GM18519 (cell line): ENCODE measurements at regions not wholly inside any gene's neighbourhood (a gene's known extent, or its start where the extent isn't known, plus 50 kb on each side); places are given as distances from the start of the nearest gene placed in this dataset.

Experiments used
- ATAC-seq: cut with Tn5 transposase; IDR thresholded peaks from one replicate; pipeline ENCODE4 v1.9.1; 2021; ENCODE audit warnings: mild to moderate bottlenecking, moderate library complexity; ENCODE audit not compliant: unreplicated experiment, low FRiP score

DNA sequence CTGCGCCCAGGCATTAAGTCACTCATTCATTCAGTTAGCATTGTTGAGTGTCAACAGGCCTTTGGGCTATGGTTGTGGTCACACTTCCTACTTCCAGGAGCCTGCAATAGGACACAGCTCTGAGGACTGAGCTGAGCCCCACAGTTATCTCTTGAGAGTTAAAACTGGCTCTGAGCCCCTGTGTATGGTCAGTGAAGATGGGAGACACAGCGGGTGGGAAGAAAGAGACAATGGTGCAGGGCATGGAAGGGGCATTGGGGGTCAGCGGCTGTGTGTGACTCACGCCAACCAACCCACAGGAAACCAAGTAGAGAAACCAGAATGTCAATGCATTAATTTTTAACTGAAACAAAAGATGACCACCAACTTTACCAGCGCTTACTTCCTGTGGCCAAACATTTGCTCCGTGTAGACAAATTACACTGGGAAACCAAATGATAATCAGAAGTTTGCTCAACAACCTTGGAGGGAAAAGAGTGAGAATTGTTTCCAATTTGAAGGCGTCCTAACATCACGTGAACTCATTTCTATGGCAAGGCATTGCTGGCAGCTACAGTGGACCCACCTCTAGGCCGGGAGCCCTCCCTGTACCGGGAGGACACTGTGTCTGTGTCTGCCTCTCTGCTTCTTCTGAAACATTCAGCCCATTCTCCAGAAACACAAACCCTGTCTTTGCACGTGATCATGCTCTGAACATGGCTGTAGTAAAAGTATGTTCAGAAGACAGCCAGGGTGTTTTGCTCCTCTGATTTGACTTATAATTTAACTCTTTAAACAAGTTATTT, 212.0 kb upstream of the ID2 start:
- ATAC-seq = no peak

DNA sequence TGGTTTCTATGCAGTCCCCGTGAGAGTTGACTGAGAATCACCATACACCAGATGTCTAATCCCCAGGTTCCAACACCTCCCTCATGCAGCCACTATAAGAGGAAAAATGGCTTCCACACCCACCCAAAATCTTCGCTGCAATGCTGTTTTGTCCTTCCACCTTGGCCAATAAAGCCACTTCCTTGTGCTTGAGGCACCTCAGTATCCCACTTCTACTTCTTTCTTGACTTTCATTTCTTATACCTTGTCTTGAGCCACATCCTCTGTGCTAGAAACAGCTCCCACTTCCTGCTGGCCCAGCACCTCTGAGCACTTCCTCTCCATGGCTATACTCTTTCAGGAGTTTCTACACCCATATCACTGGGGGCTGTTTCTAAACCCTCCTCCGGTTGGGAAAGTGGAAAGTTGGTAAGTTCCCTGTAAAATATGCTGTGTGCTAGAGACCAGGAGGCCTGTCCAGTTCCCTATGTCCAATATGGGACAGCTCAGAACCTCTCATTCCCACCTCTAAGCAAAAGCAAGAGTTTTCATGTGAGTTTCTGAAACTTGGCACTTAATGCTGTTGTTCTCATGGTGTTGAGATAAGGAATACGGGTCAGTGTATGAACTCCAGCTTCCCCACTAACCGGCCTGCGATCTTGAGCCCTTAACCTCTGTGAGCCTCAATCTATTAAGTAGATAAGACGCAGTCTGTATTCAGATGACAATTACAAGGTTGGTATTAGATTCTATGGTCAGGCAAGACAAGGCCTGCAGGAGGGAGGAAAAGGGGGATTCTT, 209.1 kb upstream of the ID2 start:
- no peak for ATAC-seq

DNA sequence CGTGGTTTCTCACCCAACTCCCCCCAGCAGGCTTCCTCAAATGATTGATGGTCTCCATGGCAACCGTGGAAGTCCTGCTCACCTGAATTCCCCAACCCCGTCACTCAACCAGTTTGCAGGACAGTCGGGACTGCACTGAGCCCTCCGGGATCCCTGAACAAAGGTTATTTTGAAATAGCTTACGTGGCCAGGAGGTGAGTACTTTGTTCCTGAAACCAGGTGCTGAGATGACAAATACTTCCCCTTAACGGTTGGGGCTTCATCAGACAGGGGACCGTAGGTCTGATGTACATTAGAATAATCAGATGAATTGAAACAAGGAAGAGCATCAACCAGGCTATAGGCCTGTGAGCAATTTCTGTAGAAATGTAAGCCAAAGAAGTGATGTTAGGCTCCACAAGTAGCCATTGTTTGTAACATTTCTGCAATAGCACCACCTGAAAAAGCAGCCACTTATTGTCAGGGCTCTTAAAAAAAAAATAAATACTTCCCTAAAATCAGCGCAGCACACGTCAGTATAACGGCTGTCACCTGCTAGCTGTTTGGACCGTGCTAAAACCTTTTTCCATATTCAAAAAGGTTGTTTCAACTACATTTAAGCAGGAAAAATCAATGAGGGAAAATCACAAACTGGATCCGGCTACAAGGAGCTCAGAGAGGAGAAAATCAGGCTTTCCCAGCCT, 206.4 kb upstream of the ID2 start:
- peak; percentile 32 for ATAC-seq

- ATAC-seq = peak; percentile 36
These were observed 204.0 kb upstream of the ID2 start for GRCh38 chr2:8477552-8478470.

DNA sequence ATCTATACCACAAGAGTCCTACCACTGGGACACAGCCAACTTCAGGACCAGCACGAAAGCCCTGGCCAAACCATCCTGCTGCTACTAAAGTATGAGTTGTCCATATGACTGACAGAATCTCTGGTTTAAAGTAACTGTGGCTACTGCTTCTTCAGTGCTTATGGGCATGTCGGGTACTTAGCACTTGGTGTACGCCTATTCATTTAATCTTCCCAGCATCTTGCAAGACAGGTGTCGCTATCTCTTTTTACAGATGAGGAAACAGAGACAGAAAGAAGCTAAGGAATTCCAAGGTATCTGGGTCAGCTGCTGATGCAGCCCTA, 203.4 kb upstream of the ID2 start:
- no peak for ATAC-seq

DNA sequence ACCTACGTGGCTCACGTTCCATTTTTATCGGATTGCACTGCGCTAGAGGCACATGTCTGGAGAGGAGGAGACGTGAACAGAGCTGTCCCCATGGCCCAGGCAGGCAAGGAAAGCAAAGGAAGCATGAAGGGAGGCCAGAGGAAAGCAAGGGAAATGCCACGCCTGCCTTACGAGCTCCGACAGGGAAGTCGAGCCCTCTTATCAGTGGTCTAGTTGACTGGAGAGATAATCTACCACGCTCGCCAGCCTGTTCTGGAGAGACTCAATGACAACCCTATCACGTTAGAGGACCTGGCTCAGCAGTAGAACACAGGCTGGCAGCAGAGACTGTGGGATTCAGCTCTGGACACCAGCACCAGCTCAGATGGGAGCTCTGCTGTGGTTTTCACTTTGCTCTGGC, 202.6 kb upstream of the ID2 start:
- ATAC-seq = no peak

DNA sequence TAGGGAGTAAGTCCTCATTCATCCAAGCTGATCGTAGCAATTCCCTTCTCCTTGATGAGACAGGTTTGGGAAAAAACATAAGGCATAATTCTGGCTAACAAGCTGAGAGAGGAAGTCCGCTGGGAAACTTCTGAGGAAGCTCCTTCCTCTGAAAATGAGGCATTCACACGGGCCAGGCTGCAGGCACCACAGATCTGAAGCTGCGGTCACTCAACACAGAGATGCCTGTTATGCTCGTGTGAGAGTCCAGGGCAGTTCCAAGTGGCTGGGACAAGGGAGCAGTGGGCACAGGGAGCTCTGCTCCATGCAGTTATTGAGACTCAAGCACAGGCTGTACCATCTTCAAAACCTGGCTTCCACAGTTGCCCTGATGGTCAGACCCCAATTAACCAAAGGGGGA, 200.9 kb upstream of the ID2 start:
- ATAC-seq = no peak

DNA sequence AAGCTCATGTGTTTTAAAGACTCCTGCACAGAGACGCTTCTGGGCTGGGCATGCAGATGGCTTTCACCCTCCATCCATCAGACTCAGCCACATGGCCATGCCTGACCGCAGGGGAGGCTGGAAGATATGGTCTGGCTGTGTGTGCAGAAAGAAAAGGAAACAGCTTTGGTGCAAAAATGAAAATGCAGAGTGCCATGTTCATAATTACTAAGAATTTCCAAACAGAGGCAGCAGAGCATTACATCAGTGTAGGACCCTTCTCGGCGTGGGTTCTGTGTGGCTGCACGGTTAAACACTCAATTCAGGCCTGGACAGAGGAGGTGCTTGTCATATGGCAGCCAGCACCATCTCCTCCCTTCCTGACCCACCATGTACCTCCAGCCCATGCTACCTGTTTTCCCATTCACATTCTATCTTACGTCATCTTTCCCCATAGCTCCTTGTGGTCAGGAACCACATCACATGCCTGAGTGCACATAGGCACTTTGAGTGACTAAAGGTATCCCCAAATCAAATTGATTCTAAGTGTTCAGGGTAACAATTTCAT, 200.3 kb upstream of the ID2 start:
- peak; percentile 29 for ATAC-seq

- ATAC-seq = no peak
These were observed 199.4 kb upstream of the ID2 start for GRCh38 chr2:8482432-8482831.

- no peak for ATAC-seq
These were observed 197.2 kb upstream of the ID2 start for GRCh38 chr2:8484502-8485283.

- no peak for ATAC-seq
These were observed 196.1 kb upstream of the ID2 start for GRCh38 chr2:8485736-8486135.

- no peak for ATAC-seq
These were observed 195.7 kb upstream of the ID2 start for GRCh38 chr2:8486141-8486540.

GRCh38 chr2:8487461-8487932, 194.4 kb upstream of the ID2 start:
- no peak for ATAC-seq

GRCh38 chr2:8488001-8488738, 193.7 kb upstream of the ID2 start:
- peak; percentile 73 for ATAC-seq

GRCh38 chr2:8489221-8489620, 192.6 kb upstream of the ID2 start:
- ATAC-seq = no peak

GRCh38 chr2:8489751-8490150, 192.1 kb upstream of the ID2 start:
- no peak for ATAC-seq

DNA sequence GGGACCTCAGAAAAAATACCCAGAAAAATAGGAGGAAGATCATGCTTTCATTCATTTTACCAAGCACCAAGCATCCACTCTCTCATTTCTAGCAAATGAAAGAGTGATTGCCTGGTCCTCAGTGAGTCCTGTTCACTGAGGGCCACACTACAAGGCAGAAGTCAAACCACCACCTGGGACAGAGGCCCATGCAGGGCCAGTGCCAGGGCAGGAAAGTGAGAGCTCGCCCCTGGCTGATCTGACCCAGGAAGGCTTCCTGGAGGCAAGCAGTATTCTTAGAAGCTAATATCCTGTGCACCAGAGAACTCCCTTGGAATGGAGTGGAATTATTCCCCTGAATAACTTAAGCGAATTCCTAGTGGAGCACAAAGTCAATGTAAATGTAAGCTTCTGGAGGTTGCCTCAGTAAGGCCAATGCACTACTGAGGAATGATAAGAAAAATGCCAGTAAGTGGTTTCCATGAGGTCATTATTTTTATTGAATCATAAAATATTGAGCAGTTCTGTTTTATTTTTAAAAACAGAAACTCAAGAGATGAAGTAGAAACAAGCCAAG, 191.6 kb upstream of the ID2 start:
- no peak for ATAC-seq

DNA sequence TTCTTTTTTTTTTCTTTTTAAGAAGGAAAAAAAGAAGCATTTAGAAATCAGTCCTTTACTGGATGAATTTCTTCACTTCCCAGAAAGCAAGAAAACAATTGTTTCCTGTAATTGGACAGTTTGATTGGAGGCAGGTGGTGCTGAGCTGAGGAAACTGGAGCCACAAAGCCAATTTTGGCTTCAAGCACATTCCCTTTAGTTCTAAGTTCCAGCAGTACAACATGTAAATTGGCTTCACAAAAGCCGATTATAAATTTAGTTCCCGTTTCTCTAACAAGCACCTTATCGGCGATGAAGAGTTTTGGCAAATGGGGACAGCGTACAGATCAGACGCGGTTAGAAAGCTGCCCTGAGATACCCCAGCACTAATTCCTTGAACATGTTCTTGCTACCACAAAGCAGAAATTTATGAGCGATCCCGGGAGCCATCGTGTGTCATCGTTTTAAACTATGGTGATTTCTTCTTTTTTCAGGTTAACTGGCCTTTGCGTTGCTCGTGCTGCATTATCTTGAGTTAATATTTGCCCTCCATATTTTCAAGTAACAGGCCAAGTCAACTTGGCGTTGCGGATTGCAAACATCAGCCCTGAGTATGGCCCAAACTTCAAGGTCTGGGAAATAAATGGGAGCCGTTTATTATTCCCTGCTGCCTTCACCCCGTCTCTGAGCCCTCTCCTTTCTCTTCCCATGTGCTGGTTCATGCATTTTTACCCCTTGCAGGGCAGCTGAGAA, 190.4 kb upstream of the ID2 start:
- ATAC-seq = no peak
